ENCODE measurements at regions not wholly inside any gene's neighbourhood (a gene's known extent, or its start where the extent isn't known, plus 50 kb on each side); places are given as distances from the start of the nearest gene placed in this dataset.

- TF ChIP-seq CTCF (optimal IDR thresholded peaks at IDR 0.05 in 1 of 3, IDR thresholded peaks at IDR 0.05 in 1 of 3, conservative IDR thresholded peaks at IDR 0.05 in 1 of 3; ENCODE audit: extremely low read depth in 1 of 3, insufficient read depth in 2 of 3, low read length in 3 of 3): no peak
- no peak for TF ChIP-seq EZH2 (IDR thresholded peaks at IDR 0.05; ENCODE audit: low read length)
Observed at GRCh38 chr7:86969865-86970264, 89.6 kb downstream of the ELAPOR2 start.
